ENCODE measurements at regions not wholly inside any gene's neighbourhood (a gene's known extent, or its start where the extent isn't known, plus 50 kb on each side); places are given as distances from the start of the nearest gene placed in this dataset.

DNA sequence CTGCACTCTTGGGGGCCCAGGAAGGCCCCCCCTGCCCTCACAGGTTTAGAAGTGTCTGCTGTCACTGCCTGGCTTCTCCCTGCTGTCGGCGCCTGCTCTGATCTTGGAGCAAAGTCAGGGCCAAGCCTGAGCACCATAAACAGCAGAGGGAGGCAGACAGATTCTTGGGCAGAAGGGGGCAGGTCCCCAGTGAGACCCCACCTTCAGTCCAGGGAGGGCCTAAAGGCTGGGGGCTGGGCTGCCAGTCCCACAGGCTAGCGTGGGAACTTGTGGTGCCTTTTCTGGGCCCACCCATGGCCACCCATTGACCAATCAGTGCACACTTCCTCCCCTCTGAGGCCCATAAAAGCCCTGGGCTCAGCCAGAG lies 124.0 kb downstream of the OLFM1 start:
- Histone ChIP-seq H4K8ac (ENCODE audit: low read depth in 2 of 2, low read length in 2 of 2) (no peak overlapping the region), H3K4me3 (ENCODE audit: insufficient read depth, low read depth, low read length) (no peak overlapping the region), H3K56ac (ENCODE audit: extremely low read depth, insufficient read depth, low read length) (no peak overlapping the region), H2BK5ac (ENCODE audit: low read depth, low read length, poor library complexity, severe bottlenecking) (no peak overlapping the region), H4K5ac (ENCODE audit: low read depth, low read length) (no peak overlapping the region), H2AK9ac (replicated peaks; ENCODE audit: low read depth, low read length, poor library complexity) (no peak overlapping the region), H3K4me2 (ENCODE audit: low read depth, low read length) (no peak overlapping the region), H2AFZ (replicated peaks; ENCODE audit: low read length, poor library complexity) (no peak overlapping the region), H4K20me1 (ENCODE audit: insufficient read depth, low read length) (no peaks in the 10 kb centered on the region), H3K14ac (replicated peaks; ENCODE audit: low read depth, low read length) (no peak overlapping the region), H3K4me1 (ENCODE audit: control insufficient read depth, insufficient read depth, low read length) (no peaks in the 10 kb centered on the region), H2BK20ac (ENCODE audit: low read depth, low read length) (no peak overlapping the region), H3K4ac (ENCODE audit: low read depth, low read length) (no peak overlapping the region), H2BK120ac (ENCODE audit: low read depth, low read length) (no peak overlapping the region), H3K18ac (ENCODE audit: low read depth, low read length) (no peak overlapping the region), H3K79me1 (ENCODE audit: low read depth in 1 of 2, low read length in 2 of 2) (no peaks in the 10 kb centered on the region), H3K27ac (ENCODE audit: insufficient read depth, low read length) (no peak overlapping the region), H3K36me3 (ENCODE audit: control insufficient read depth, insufficient read depth, low read length) (no peaks in the 10 kb centered on the region), H3K9me1 (ENCODE audit: insufficient read depth, low read length) (no peaks in the 10 kb centered on the region), H3K9ac (ENCODE audit: low read depth, low read length) (no peak overlapping the region), H3K9me3 (ENCODE audit: control insufficient read depth, insufficient read depth, low read length) (peaks cover 37% of the 10 kb centered on the region), H4K91ac (ENCODE audit: insufficient read depth, low read depth, low read length) (no peak overlapping the region), H2AK5ac (ENCODE audit: low read depth, low read length) (no peak overlapping the region), H2BK15ac (ENCODE audit: low read depth, low read length) (no peak overlapping the region), H3K27me3 (ENCODE audit: control insufficient read depth, insufficient read depth, low read length) (no peaks in the 10 kb centered on the region), H3K23ac (ENCODE audit: low read depth, low read length) (no peak overlapping the region)
- in situ Hi-C loops (cut with MboI; ENCODE audit: low sequenced_read_pairs), result no loop called here
- ChIA-PET CTCF (no interaction called here), POLR2A (ENCODE audit: unreplicated experiment) (no interaction called here)
- TF ChIP-seq CHD1 (IDR thresholded peaks at IDR 0.05; ENCODE audit: low read depth, low read length) (no peak), MXI1 (IDR thresholded peaks at IDR 0.05; ENCODE audit: borderline replicate concordance, low read depth, low read length) (no peak), SMC3 (IDR thresholded peaks at IDR 0.05; ENCODE audit: low read depth, low read length) (no peak), MAFK (IDR thresholded peaks at IDR 0.05; ENCODE audit: low read depth, low read length) (no peak), MAZ (IDR thresholded peaks at IDR 0.05; ENCODE audit: borderline replicate concordance, low read depth, low read length) (no peak), RFX5 (IDR thresholded peaks at IDR 0.05; ENCODE audit: low read depth, low read length) (no peak), RAD21 (IDR thresholded peaks at IDR 0.05; ENCODE audit: low read length) (no peak), RCOR1 (IDR thresholded peaks at IDR 0.05; ENCODE audit: insufficient replicate concordance, low read length) (no peak), CEBPB (IDR thresholded peaks at IDR 0.05; ENCODE audit: low read depth, low read length) (no peak)
- TF ChIP-seq, protein P1, sequence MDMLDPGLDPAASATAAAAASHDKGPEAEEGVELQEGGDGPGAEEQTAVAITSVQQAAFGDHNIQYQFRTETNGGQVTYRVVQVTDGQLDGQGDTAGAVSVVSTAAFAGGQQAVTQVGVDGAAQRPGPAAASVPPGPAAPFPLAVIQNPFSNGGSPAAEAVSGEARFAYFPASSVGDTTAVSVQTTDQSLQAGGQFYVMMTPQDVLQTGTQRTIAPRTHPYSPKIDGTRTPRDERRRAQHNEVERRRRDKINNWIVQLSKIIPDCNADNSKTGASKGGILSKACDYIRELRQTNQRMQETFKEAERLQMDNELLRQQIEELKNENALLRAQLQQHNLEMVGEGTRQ (IDR thresholded peaks at IDR 0.05; ENCODE audit: low read depth, low read length), result no peak
- dilution Hi-C loops (cut with HindIII; ENCODE audit: low sequenced_read_pairs, unreplicated experiment), result no loop called here
- DNase-seq (no peak), ATAC-seq (ENCODE audit: low read depth) (no peak)
- intact Hi-C loops (cut with micrococcal nuclease), result no loop called here
- BruUV-seq (replicated peaks), result no TSS peak
- WGBS, 2 experiments (ENCODE audit: extremely low coverage in 2 of 2, insufficient read length in 1 of 2), result 90% methylated on average over 2 of the region's 3 CpGs; no CpG with 5 or more reads in 1 of the 2 experiments

All from IMR-90 (cell line).